ENCODE measurements at regions not wholly inside any gene's neighbourhood (a gene's known extent, or its start where the extent isn't known, plus 50 kb on each side); places are given as distances from the start of the nearest gene placed in this dataset.

DNA sequence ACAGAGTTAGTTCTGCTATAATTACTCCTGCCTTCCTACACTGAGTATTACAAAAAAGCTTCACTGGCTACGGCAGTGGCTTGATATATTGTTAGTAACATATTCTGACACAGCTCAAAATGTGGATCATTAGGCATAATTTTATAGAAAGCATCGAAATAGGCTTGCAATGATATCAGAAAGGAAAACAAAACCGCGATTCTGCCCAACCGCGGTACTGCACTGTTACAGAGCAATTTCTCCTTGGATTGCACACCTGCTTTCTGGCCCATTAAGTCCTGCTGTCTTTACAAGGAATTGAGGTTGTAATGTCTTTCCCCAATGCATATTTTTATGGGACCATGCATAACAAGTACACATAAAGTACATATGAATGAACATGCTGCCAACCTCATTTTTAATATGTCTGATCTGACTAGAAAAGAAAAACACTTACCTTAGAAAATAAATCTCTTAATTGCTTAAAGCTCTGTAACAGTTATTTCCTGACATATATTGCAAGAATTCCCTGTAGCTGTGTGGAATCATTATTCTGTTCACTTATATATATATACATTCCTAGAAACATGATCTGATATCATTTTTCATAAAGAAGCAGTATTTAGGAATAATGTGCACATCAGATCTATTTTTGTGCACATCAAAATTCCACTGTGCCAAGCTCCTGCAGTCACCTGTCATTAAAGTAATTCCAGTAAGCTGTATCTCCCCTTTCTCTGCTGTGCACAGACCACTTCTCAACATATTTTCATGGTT lies 763.9 kb downstream of the HACE1 start:
- WGBS, 2 donors, result 73 to 77% methylated on average over 6 of the region's 6 CpGs

DNA sequence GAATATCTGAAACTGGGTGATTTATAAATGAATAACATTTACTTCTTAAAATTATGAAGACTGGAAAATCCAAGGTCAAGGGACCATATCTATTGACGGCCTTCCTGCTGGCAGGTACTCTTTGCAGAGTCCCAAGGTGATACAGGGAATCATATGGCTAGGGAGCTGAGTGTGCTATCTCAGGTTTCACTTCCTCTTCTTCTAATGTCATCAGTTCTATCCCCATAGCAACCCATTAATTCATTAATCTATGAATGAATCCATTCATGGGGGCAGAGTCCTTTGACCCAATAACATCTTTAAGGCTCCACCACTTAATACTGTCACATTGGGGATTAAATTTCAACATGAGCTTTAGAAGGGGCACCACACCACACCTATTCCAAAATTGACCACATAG lies 772.0 kb downstream of the HACE1 start:
- H3K27me3 ChIP-seq, result no peaks in the 10 kb centered on the region
- DNase-seq, result no peak
- H3K9me3 ChIP-seq, result no peaks in the 10 kb centered on the region
- no peak for TF ChIP-seq POLR2A (IDR thresholded peaks at IDR 0.05)
- TF ChIP-seq, protein P1, sequence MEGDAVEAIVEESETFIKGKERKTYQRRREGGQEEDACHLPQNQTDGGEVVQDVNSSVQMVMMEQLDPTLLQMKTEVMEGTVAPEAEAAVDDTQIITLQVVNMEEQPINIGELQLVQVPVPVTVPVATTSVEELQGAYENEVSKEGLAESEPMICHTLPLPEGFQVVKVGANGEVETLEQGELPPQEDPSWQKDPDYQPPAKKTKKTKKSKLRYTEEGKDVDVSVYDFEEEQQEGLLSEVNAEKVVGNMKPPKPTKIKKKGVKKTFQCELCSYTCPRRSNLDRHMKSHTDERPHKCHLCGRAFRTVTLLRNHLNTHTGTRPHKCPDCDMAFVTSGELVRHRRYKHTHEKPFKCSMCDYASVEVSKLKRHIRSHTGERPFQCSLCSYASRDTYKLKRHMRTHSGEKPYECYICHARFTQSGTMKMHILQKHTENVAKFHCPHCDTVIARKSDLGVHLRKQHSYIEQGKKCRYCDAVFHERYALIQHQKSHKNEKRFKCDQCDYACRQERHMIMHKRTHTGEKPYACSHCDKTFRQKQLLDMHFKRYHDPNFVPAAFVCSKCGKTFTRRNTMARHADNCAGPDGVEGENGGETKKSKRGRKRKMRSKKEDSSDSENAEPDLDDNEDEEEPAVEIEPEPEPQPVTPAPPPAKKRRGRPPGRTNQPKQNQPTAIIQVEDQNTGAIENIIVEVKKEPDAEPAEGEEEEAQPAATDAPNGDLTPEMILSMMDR (IDR thresholded peaks at IDR 0.05), result no peak
- 74 to 88% methylated on average over 1 of the region's 1 CpG for WGBS, 2 donors
- H3K36me3 ChIP-seq (ENCODE audit: low read depth, missing control alignments), result no peaks in the 10 kb centered on the region
- H3K4me1 ChIP-seq, result no peaks in the 10 kb centered on the region
- H3K4me3 ChIP-seq, result no peak overlapping the region
- no peak overlapping the region for H3K27ac ChIP-seq
- intact Hi-C loops (cut with DNase I; ENCODE audit: low total_unique reads), result no loop called here

More for the DNA sequence above, 763.9 kb downstream of the HACE1 start:
- intact Hi-C loops (cut with DNase I; ENCODE audit: low total_unique reads), result no loop called here
- H3K27me3 ChIP-seq, result no peaks in the 10 kb centered on the region
- no peaks in the 10 kb centered on the region for H3K4me1 ChIP-seq
- no peak overlapping the region for H3K4me3 ChIP-seq
- TF ChIP-seq, protein P1 (IDR thresholded peaks at IDR 0.05), result no peak
- DNase-seq, result no peak
- H3K36me3 ChIP-seq (ENCODE audit: low read depth, missing control alignments), result no peaks in the 10 kb centered on the region
- H3K27ac ChIP-seq, result no peak overlapping the region
- no peaks in the 10 kb centered on the region for H3K9me3 ChIP-seq

DNA sequence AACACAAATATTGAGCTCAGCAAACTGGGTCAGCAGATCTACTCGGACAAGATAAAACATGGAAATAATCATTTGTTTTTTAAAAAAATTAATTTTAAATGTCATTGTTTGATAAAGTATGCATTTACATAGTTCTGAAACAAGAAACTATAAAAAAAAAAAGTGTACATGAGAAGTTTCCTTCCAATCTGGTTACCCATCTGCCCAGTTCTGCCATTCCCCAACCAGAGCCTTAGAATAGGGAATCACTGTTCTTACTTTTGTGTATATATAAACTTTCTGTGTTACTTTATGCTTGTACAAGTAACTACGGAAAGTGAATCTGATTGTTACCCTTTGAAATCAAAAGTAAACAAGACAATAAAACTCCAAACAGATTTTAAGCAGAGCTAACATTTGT lies 791.4 kb downstream of the HACE1 start:
- H3K9me3 ChIP-seq, result no peaks in the 10 kb centered on the region
- H3K36me3 ChIP-seq (ENCODE audit: low read depth, missing control alignments), result no peaks in the 10 kb centered on the region
- H3K27ac ChIP-seq, result no peak overlapping the region
- no peak for DNase-seq
- TF ChIP-seq, protein P1 (IDR thresholded peaks at IDR 0.05), result no peak
- TF ChIP-seq POLR2A (IDR thresholded peaks at IDR 0.05), result no peak
- intact Hi-C loops (cut with DNase I; ENCODE audit: low total_unique reads), result no loop called here
- H3K4me3 ChIP-seq, result no peak overlapping the region
- WGBS, 2 donors, result 93% methylated on average over 2 of the region's 2 CpGs
- no peaks in the 10 kb centered on the region for H3K4me1 ChIP-seq
- no peaks in the 10 kb centered on the region for H3K27me3 ChIP-seq

DNA sequence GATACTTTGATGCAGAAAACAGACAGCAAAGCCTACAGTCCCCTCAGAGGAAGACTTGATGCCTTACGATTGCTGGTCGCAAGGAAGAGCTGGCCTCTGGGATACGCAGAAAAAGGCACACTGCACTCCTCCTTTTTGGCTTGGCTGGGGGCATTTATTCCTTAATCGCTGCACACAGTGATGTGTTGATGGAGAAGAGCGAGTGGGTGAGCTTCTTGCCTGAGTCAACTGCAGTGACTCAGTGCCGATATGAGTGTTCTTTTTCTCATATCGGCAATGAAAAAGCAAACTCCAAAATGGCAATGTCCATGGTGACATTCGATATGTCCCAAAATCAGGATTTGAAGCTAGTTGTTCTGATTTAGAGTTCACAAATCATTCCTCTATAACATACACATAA lies 794.8 kb downstream of the HACE1 start:
- intact Hi-C loops (cut with DNase I; ENCODE audit: low total_unique reads), result no loop called here
- Histone ChIP-seq H3K36me3 (ENCODE audit: low read depth, missing control alignments) (no peaks in the 10 kb centered on the region), H3K27me3 (no peaks in the 10 kb centered on the region), H3K4me1 (no peaks in the 10 kb centered on the region), H3K9me3 (no peaks in the 10 kb centered on the region), H3K4me3 (no peak overlapping the region), H3K27ac (no peak overlapping the region)
- no peak for DNase-seq
- no peak for TF ChIP-seq POLR2A (IDR thresholded peaks at IDR 0.05)
- TF ChIP-seq, protein P1 (IDR thresholded peaks at IDR 0.05), result no peak
- whole genome bisulfite sequencing, 2 donors, result 77 to 87% methylated on average over 8 of the region's 8 CpGs

DNA sequence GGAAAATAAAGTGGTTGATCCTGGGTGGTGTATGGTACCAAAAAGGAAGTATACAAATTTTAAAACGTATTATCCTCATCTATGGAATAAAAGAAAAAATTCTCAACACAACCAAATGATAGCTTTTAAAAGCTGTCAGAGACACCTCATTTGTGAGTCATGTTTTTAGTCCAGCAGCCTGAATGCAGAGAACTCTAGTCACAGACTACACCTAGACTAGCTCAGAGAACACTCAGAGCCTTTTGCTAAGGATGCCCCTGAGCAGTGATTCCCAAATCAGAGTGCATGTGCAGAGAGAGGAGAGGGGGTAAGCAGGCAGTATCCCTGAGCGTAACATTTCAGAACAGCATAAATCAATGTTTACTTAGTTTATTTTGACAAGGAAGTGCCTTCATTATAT lies 809.3 kb downstream of the HACE1 start:
- Histone ChIP-seq H3K4me3 (no peak overlapping the region), H3K27ac (no peak overlapping the region), H3K27me3 (no peaks in the 10 kb centered on the region), H3K9me3 (no peaks in the 10 kb centered on the region), H3K36me3 (ENCODE audit: low read depth, missing control alignments) (no peaks in the 10 kb centered on the region), H3K4me1 (no peaks in the 10 kb centered on the region)
- 67 to 69% methylated on average over 2 of the region's 2 CpGs for WGBS, 2 donors
- intact Hi-C loops (cut with DNase I; ENCODE audit: low total_unique reads), result no loop called here
- TF ChIP-seq, protein P1 (IDR thresholded peaks at IDR 0.05), result no peak
- TF ChIP-seq POLR2A (IDR thresholded peaks at IDR 0.05), result no peak
- no peak for DNase-seq

Data from testis (tissue), 2 donors.